GM06990 (cell line): ENCODE measurements at regions not wholly inside any gene's neighbourhood (a gene's known extent, or its start where the extent isn't known, plus 50 kb on each side); places are given as distances from the start of the nearest gene placed in this dataset.

Experiments used
- DNase-seq: peaks from one replicate; pipeline ENCODE4 v3.0.0-alpha.2; 2011; ENCODE audit not compliant: insufficient read length; ENCODE audit errors: extremely low read depth
- H3K27me3 ChIP-seq: replicated peaks from 2 replicates; pipeline ENCODE4 v1.6.0; 2011; ENCODE audit warnings: low read length; ENCODE audit not compliant: control insufficient read depth, insufficient read depth
- H3K36me3 ChIP-seq: 2 replicates; pipeline ENCODE4 v1.5.1; 2011; ENCODE audit warnings: low read length; ENCODE audit not compliant: control insufficient read depth, insufficient read depth
- H3K4me3 ChIP-seq: replicated peaks from 2 replicates; pipeline ENCODE4 v1.5.1; 2011; ENCODE audit warnings: low read depth, mild to moderate bottlenecking, control low read depth, low read length
- TF ChIP-seq, protein P1 (sequence below): IDR thresholded peaks from 2 replicates; pipeline ENCODE4 v1.5.1; 2011; ENCODE audit warnings: low read length, control low read depth, mild to moderate bottlenecking, inconsistent platforms; ENCODE audit not compliant: insufficient read depth, poor library complexity, severe bottlenecking

DNA sequence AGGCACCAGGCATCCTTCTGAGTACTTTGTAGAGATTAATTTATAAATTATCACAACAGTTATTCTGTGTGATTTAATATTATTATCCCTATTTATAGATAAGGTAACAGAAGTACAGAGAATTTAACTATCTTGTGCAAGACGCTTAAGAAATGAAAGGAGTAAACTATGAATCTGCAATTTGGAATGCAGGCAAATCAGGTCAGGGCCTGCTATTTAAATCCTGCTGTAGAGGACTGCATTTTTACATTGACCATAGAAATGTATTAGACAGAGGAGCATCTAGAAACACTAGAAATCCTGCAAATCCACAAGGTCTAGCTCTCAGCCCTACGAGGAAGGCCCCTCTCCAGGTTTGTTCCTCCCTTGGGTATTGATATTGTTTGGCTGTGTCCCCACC, 336.2 kb downstream of the ETS1 start:
- DNase-seq, result no peak
- TF ChIP-seq, protein P1, sequence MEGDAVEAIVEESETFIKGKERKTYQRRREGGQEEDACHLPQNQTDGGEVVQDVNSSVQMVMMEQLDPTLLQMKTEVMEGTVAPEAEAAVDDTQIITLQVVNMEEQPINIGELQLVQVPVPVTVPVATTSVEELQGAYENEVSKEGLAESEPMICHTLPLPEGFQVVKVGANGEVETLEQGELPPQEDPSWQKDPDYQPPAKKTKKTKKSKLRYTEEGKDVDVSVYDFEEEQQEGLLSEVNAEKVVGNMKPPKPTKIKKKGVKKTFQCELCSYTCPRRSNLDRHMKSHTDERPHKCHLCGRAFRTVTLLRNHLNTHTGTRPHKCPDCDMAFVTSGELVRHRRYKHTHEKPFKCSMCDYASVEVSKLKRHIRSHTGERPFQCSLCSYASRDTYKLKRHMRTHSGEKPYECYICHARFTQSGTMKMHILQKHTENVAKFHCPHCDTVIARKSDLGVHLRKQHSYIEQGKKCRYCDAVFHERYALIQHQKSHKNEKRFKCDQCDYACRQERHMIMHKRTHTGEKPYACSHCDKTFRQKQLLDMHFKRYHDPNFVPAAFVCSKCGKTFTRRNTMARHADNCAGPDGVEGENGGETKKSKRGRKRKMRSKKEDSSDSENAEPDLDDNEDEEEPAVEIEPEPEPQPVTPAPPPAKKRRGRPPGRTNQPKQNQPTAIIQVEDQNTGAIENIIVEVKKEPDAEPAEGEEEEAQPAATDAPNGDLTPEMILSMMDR, result no peak
- Histone ChIP-seq H3K4me3 (no peak overlapping the region), H3K36me3 (no peaks in the 10 kb centered on the region), H3K27me3 (no peaks in the 10 kb centered on the region)

DNA sequence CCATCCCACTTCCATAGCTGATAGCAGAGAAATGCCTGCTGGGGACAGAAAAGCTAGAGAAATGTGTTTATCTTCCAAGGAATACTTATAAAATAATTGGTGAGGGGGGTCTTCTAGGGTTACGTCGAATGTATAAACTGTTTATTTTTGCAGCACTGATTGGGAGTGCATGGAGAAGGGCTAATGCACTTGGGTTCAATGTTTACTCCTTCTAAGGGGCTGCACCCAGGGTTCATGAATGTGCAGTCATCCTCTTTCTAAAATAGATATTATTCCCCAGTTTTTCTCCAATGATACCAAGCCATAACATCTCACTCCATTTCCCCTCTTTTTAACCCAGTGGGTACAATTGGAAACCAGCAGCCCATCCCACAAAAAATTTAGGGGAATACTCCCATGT, 336.9 kb downstream of the ETS1 start:
- DNase-seq, result no peak
- no peak overlapping the region for H3K4me3 ChIP-seq
- no peaks in the 10 kb centered on the region for H3K27me3 ChIP-seq
- TF ChIP-seq, protein P1, result no peak
- no peaks in the 10 kb centered on the region for H3K36me3 ChIP-seq

DNA sequence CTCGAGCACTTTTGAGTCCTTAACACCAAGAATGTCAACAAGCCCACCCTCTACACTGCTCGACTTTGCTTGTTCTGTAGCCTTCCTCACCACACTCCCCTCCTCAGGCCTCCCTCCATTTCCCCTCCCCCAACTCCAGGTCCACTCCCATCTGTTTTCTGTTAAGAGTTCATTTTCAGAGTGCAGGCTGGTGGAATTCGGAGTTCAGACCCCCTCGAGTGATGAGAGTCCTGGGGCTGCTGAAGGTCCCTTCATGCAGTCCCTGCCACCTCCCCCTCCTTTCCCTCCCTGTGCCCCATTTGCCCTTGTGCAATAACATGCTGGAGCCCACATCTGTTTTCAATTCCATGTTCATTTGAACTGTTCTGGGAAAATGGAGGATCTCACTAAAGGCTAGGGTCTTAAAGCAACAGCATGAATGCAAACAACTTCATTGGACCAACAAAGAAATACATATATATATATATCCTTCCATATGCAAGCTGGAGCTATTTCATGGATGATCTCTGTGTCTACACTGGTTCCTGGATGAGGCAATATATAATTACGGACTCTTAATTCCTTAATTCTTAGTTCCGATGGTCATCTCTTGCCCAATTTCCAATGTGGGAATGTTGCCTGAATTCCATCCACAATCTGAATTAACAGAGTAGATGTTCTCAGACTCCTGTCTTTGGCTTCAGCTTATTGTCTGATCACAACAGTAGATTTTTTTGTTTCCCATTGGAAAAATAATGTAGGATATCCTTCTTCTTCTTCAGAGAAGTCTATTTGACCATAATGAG, 340.4 kb downstream of the ETS1 start:
- no peak overlapping the region for H3K4me3 ChIP-seq
- TF ChIP-seq, protein P1, result no peak
- DNase-seq, result no peak
- H3K36me3 ChIP-seq, result no peaks in the 10 kb centered on the region
- H3K27me3 ChIP-seq, result no peaks in the 10 kb centered on the region; the same call in 1 of the 2 replicates

DNA sequence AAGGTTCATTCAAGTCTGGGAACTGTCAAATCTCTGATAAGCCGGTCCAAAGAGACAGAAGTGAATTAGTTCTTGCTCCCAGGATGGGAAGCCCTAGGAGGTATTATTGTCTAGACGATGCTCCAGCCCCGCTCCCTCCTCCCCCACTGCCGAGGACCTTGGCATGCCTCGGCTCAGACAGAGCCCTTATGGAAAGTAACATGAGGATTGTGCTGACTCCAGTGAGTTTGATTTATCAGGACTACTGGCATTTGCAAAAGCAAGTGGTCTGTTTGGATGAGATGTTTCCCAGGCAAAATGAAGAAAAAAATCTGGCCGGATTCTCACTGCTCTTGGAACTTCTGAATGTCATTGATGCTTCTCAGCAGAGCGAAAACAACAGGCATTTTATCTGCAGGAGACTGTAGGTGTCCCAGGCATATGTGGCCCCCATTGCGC, 341.0 kb downstream of the ETS1 start:
- TF ChIP-seq, protein P1, result no peak
- Histone ChIP-seq H3K36me3 (no peaks in the 10 kb centered on the region), H3K4me3 (no peak overlapping the region), H3K27me3 (no peaks in the 10 kb centered on the region; the same call in 1 of the 2 replicates)
- DNase-seq, result no peak

DNA sequence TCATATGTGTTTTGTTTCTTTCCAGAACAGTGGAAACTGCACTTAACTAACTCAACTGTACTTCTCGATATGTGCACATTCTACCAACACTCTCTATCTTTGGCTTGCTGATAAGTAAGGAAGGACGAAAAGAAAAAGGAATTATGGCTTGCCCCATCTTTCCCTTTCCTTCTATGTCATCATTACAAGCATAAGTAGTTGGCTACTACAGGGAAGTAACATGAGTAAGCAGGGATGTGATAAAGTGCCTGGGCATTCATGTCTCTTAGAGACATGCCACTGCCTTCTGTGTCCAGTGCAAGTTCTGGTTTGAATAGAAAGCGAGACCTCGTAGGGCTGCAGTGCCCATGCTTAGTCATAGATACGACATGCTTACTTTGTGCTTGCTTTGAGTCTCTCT, 342.5 kb downstream of the ETS1 start:
- Histone ChIP-seq H3K4me3 (no peak overlapping the region), H3K27me3 (no peaks in the 10 kb centered on the region; the same call in 1 of the 2 replicates), H3K36me3 (no peaks in the 10 kb centered on the region)
- DNase-seq, result no peak
- TF ChIP-seq, protein P1, result no peak
